ENCODE measurements at regions not wholly inside any gene's neighbourhood (a gene's known extent, or its start where the extent isn't known, plus 50 kb on each side); places are given as distances from the start of the nearest gene placed in this dataset.
"Not testable (repeated sequence)": the region's sequence is repeated elsewhere in the genome, so short reads cannot be mapped to it uniquely, and the experiment has no call there.

DNA sequence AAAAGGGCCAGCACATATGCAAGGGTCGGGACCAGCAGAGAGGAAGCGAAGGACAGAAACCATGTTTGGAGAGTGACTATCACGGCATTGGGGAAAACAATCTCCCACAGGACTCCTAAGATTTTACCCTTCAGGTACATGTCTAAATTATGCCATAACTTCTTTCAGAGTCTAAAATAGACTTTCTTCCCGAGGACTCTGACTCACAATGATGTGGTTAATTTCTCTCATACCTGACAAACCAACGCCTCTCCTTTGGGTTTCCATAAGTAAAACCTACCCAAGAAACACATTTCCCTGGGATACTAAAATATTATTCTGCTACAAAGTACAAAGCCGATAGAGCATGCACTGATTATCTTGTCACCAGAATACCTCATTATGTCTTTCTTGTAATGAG is 127.8 kb upstream of the NETO1 start:
- no peak for DNase-seq
- Histone ChIP-seq H3K4me3 (ENCODE audit: low read depth, low read length) (no peak overlapping the region), H3K27me3 (ENCODE audit: control insufficient read depth, insufficient read depth, low read length) (no peaks in the 10 kb centered on the region), H3K4me1 (ENCODE audit: control insufficient read depth, insufficient read depth, low read length, poor library complexity, severe bottlenecking) (no peaks in the 10 kb centered on the region), H3K9me3 (ENCODE audit: control insufficient read depth in 2 of 2, low read length in 2 of 2) (peaks cover 0 to 2% of the 10 kb centered on the region in 2 experiments), H3K36me3 (ENCODE audit: control insufficient read depth, insufficient read depth, low read length) (no peaks in the 10 kb centered on the region), H3K27ac (ENCODE audit: insufficient read depth, low read length, poor library complexity, severe bottlenecking) (no peak overlapping the region)
- no peaks in the 10 kb centered on the region for H3K36me3 Mint-ChIP-seq
- H3K4me1 Mint-ChIP-seq = no peaks in the 10 kb centered on the region
- no peaks in the 10 kb centered on the region for H3K27me3 Mint-ChIP-seq
- ATAC-seq (ENCODE audit: low read depth in 2 of 2) = no peak
- H3K4me3 Mint-ChIP-seq = no peak overlapping the region
- peaks cover 2 to 13% (median 6%) of the 10 kb centered on the region in 7 donors for H3K9me3 Mint-ChIP-seq
- H3K27ac Mint-ChIP-seq = no peak overlapping the region

DNA sequence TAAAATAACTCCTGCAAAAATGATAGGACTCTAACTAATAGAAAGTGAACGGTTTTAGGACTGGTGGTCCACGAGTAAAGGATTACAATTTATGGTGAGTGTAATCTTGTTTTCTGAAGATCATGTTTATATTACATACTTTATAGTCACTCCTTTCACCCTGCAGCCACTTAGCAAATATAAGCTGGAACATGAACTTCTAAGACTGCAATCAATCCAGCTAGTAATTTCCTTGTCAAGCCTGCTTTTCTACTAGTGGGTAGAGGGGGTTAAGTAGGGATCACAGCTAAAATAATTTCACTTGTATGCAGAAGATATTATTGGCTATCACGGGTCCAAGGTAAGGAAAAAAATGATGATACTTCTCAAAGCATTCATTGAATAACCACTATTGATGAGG is 125.5 kb upstream of the NETO1 start:
- no peak for ATAC-seq (ENCODE audit: low read depth in 2 of 2)
- no peaks in the 10 kb centered on the region for H3K36me3 ChIP-seq (ENCODE audit: control insufficient read depth, insufficient read depth, low read length)
- H3K36me3 Mint-ChIP-seq = no peaks in the 10 kb centered on the region
- H3K9me3 ChIP-seq (ENCODE audit: control insufficient read depth in 2 of 2, low read length in 2 of 2) = no peaks in the 10 kb centered on the region
- H3K4me3 ChIP-seq (ENCODE audit: low read depth, low read length) = no peak overlapping the region
- H3K27me3 ChIP-seq (ENCODE audit: control insufficient read depth, insufficient read depth, low read length) = no peaks in the 10 kb centered on the region
- H3K27me3 Mint-ChIP-seq = no peaks in the 10 kb centered on the region
- no peak overlapping the region for H3K27ac ChIP-seq (ENCODE audit: insufficient read depth, low read length, poor library complexity, severe bottlenecking)
- H3K27ac Mint-ChIP-seq = no peak overlapping the region
- H3K4me3 Mint-ChIP-seq = no peak overlapping the region
- H3K4me1 Mint-ChIP-seq = no peaks in the 10 kb centered on the region
- peaks cover 2 to 13% (median 9%) of the 10 kb centered on the region in 7 donors for H3K9me3 Mint-ChIP-seq
- DNase-seq = no peak
- no peaks in the 10 kb centered on the region for H3K4me1 ChIP-seq (ENCODE audit: control insufficient read depth, insufficient read depth, low read length, poor library complexity, severe bottlenecking)

DNA sequence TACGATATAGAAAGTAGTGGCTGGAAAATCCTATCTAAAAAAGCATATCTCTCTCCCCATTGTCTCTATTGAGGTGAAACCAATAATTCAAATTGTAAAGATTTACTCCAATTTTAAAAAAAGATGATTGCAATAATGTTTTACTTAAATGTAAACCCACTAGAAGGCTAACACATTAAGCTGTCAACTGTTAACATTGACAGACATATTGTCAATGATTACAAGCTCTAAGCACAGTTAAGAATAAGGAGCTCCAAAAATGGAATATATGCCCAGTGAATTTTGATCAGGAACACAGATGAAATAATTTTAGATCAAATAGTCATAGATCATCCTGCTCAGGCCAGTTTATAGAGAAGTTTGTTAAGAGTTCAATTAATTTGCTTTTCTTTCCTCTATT is 123.6 kb upstream of the NETO1 start:
- no peaks in the 10 kb centered on the region for H3K4me1 Mint-ChIP-seq
- no peaks in the 10 kb centered on the region for H3K27me3 Mint-ChIP-seq

DNA sequence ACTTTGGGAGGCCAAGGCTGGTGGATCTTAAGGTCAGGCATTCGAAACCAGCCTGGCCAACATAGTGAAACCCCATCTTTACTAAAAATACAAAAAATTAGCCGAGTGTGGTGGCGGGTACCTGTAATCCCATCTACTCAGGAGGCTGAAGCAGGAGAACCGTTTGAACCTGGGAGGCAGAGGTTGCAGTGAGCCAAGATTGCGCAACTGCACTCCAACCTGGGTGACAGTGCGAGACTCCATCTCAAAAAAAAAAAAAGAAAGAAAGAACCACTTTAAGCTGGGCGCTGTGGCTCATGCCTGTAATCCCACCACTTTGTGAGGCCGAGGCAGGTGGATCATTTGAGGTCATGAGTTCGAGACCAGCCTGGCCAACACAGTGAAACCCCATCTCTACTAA is 119.8 kb upstream of the NETO1 start:
- H3K27ac Mint-ChIP-seq; DNase-seq; H3K4me1 Mint-ChIP-seq; H3K36me3 ChIP-seq (ENCODE audit: control insufficient read depth, insufficient read depth, low read length); H3K4me3 Mint-ChIP-seq; H3K27me3 Mint-ChIP-seq; ATAC-seq (ENCODE audit: low read depth in 2 of 2); H3K4me3 ChIP-seq (ENCODE audit: low read depth, low read length); H3K9me3 ChIP-seq (ENCODE audit: control insufficient read depth in 2 of 2, low read length in 2 of 2); H3K27ac ChIP-seq (ENCODE audit: insufficient read depth, low read length, poor library complexity, severe bottlenecking); H3K4me1 ChIP-seq (ENCODE audit: control insufficient read depth, insufficient read depth, low read length, poor library complexity, severe bottlenecking); H3K27me3 ChIP-seq (ENCODE audit: control insufficient read depth, insufficient read depth, low read length); H3K36me3 Mint-ChIP-seq: not testable (repeated sequence)
- H3K9me3 Mint-ChIP-seq = peaks cover 0 to 17% (median 6%) of the 10 kb centered on the region in 7 donors

More for the DNA sequence above, 123.6 kb upstream of the NETO1 start:
- ATAC-seq (ENCODE audit: low read depth in 2 of 2) = no peak
- H3K4me1 ChIP-seq (ENCODE audit: control insufficient read depth, insufficient read depth, low read length, poor library complexity, severe bottlenecking) = no peaks in the 10 kb centered on the region
- H3K36me3 ChIP-seq (ENCODE audit: control insufficient read depth, insufficient read depth, low read length) = no peaks in the 10 kb centered on the region
- DNase-seq = no peak
- H3K27ac ChIP-seq (ENCODE audit: insufficient read depth, low read length, poor library complexity, severe bottlenecking) = no peak overlapping the region
- H3K27me3 ChIP-seq (ENCODE audit: control insufficient read depth, insufficient read depth, low read length) = no peaks in the 10 kb centered on the region
- no peak overlapping the region for H3K4me3 ChIP-seq (ENCODE audit: low read depth, low read length)
- Mint-ChIP-seq H3K36me3 (no peaks in the 10 kb centered on the region), H3K4me3 (no peak overlapping the region), H3K27ac (no peak overlapping the region), H3K9me3 (peaks cover 2 to 9% (median 5%) of the 10 kb centered on the region in 7 donors)
- no peaks in the 10 kb centered on the region for H3K9me3 ChIP-seq (ENCODE audit: control insufficient read depth in 2 of 2, low read length in 2 of 2)

- no peaks in the 10 kb centered on the region for H3K4me1 Mint-ChIP-seq
- H3K27ac Mint-ChIP-seq = no peak overlapping the region
- peaks cover 0 to 20% (median 1%) of the 10 kb centered on the region in 7 donors for H3K9me3 Mint-ChIP-seq
- peaks cover 0 to 3% of the 10 kb centered on the region in 2 experiments for H3K9me3 ChIP-seq (ENCODE audit: control insufficient read depth in 2 of 2, low read length in 2 of 2)
- no peaks in the 10 kb centered on the region for H3K36me3 Mint-ChIP-seq
- ATAC-seq (ENCODE audit: low read depth in 2 of 2) (no peak), DNase-seq (no peak)
- H3K4me1 ChIP-seq (ENCODE audit: control insufficient read depth, insufficient read depth, low read length, poor library complexity, severe bottlenecking) = no peaks in the 10 kb centered on the region
- H3K27me3 Mint-ChIP-seq = no peaks in the 10 kb centered on the region
- no peak overlapping the region for H3K27ac ChIP-seq (ENCODE audit: insufficient read depth, low read length, poor library complexity, severe bottlenecking)
- H3K4me3 Mint-ChIP-seq = no peak overlapping the region
- H3K27me3 ChIP-seq (ENCODE audit: control insufficient read depth, insufficient read depth, low read length) = no peaks in the 10 kb centered on the region
- H3K4me3 ChIP-seq (ENCODE audit: low read depth, low read length) = no peak overlapping the region
- H3K36me3 ChIP-seq (ENCODE audit: control insufficient read depth, insufficient read depth, low read length) = no peaks in the 10 kb centered on the region
Measured at GRCh38 chr18:72986103-72986502, 118.3 kb upstream of the NETO1 start.

- H3K4me1 Mint-ChIP-seq = no peaks in the 10 kb centered on the region
- peaks cover 0 to 3% of the 10 kb centered on the region in 2 experiments for H3K9me3 ChIP-seq (ENCODE audit: control insufficient read depth in 2 of 2, low read length in 2 of 2)
- peaks cover 0 to 20% (median 1%) of the 10 kb centered on the region in 7 donors for H3K9me3 Mint-ChIP-seq
- no peaks in the 10 kb centered on the region for H3K27me3 ChIP-seq (ENCODE audit: control insufficient read depth, insufficient read depth, low read length)
- H3K27ac Mint-ChIP-seq = no peak overlapping the region
- H3K4me1 ChIP-seq (ENCODE audit: control insufficient read depth, insufficient read depth, low read length, poor library complexity, severe bottlenecking) = no peaks in the 10 kb centered on the region
- DNase-seq (no peak), ATAC-seq (ENCODE audit: low read depth in 2 of 2) (no peak)
- no peak overlapping the region for H3K4me3 ChIP-seq (ENCODE audit: low read depth, low read length)
- no peaks in the 10 kb centered on the region for H3K27me3 Mint-ChIP-seq
- H3K36me3 Mint-ChIP-seq = no peaks in the 10 kb centered on the region
- no peaks in the 10 kb centered on the region for H3K36me3 ChIP-seq (ENCODE audit: control insufficient read depth, insufficient read depth, low read length)
- no peak overlapping the region for H3K4me3 Mint-ChIP-seq
- no peak overlapping the region for H3K27ac ChIP-seq (ENCODE audit: insufficient read depth, low read length, poor library complexity, severe bottlenecking)
Measured at GRCh38 chr18:72985686-72986085, 117.9 kb upstream of the NETO1 start.

DNA sequence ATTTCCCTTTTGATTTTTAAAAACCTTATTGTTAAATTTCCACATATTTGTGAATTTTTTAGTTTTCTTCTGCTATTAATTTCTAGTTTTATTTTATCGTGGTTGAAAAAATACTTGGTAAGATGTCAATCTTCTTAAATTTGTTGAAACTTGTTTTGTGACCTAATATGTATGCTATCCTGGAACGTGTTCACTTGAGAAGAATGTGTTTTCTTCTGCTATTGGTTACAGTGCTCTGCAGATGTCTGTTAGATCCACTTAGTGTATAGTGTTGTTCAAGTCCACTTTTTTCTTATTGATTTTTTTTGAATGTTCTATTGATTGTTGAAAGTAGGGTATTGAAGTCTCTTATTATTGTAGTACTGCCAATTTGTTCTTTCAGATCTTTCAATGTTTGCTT is 116.5 kb upstream of the NETO1 start:
- H3K36me3 ChIP-seq (ENCODE audit: control insufficient read depth, insufficient read depth, low read length) = no peaks in the 10 kb centered on the region
- H3K4me1 ChIP-seq (ENCODE audit: control insufficient read depth, insufficient read depth, low read length, poor library complexity, severe bottlenecking) = no peaks in the 10 kb centered on the region
- DNase-seq = no peak
- Mint-ChIP-seq H3K9me3 (peaks cover 0 to 20% (median 1%) of the 10 kb centered on the region in 7 donors), H3K4me1 (no peaks in the 10 kb centered on the region), H3K36me3 (no peaks in the 10 kb centered on the region), H3K27me3 (no peaks in the 10 kb centered on the region), H3K27ac (no peak overlapping the region), H3K4me3 (no peak overlapping the region)
- H3K27me3 ChIP-seq (ENCODE audit: control insufficient read depth, insufficient read depth, low read length) = no peaks in the 10 kb centered on the region
- ATAC-seq (ENCODE audit: low read depth in 2 of 2) = no peak
- H3K4me3 ChIP-seq (ENCODE audit: low read depth, low read length) = no peak overlapping the region
- H3K27ac ChIP-seq (ENCODE audit: insufficient read depth, low read length, poor library complexity, severe bottlenecking) = no peak overlapping the region
- H3K9me3 ChIP-seq (ENCODE audit: control insufficient read depth in 2 of 2, low read length in 2 of 2) = peaks cover 0 to 3% of the 10 kb centered on the region in 2 experiments

DNA sequence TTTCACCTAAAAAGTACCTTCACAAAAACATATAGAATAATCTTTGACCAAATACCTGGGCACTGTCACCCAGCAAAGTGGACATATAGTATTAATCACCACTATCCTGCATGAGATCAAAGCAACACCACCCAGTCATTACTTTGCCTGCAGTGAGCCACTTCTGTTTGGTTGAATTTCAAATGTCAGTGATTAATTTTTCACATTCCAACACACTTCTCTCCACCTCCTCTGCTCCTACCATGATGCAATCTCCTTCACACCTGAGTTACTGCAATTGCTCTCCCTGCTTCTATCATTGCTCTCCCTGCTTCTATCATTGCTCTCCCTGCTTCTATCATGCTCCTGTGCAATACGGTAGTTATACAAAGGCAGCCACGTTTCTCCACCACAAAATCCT is 106.1 kb upstream of the NETO1 start:
- peaks cover 0 to 10% of the 10 kb centered on the region in 2 experiments for H3K9me3 ChIP-seq (ENCODE audit: control insufficient read depth in 2 of 2, low read length in 2 of 2)
- no peaks in the 10 kb centered on the region for H3K27me3 Mint-ChIP-seq
- no peaks in the 10 kb centered on the region for H3K4me1 ChIP-seq (ENCODE audit: control insufficient read depth, insufficient read depth, low read length, poor library complexity, severe bottlenecking)
- H3K27me3 ChIP-seq (ENCODE audit: control insufficient read depth, insufficient read depth, low read length) = no peaks in the 10 kb centered on the region
- H3K36me3 ChIP-seq (ENCODE audit: control insufficient read depth, insufficient read depth, low read length) = no peaks in the 10 kb centered on the region
- peaks cover 0 to 20% (median 2%) of the 10 kb centered on the region in 7 donors for H3K9me3 Mint-ChIP-seq
- DNase-seq = no peak
- H3K27ac Mint-ChIP-seq = no peak overlapping the region
- no peak for ATAC-seq (ENCODE audit: low read depth in 2 of 2)
- H3K36me3 Mint-ChIP-seq = no peaks in the 10 kb centered on the region
- H3K4me1 Mint-ChIP-seq = no peaks in the 10 kb centered on the region
- no peak overlapping the region for H3K4me3 Mint-ChIP-seq
- no peak overlapping the region for H3K4me3 ChIP-seq (ENCODE audit: low read depth, low read length)
- no peak overlapping the region for H3K27ac ChIP-seq (ENCODE audit: insufficient read depth, low read length, poor library complexity, severe bottlenecking)
